ENCODE measurements at regions not wholly inside any gene's neighbourhood (a gene's known extent, or its start where the extent isn't known, plus 50 kb on each side); places are given as distances from the start of the nearest gene placed in this dataset.
"Not testable (repeated sequence)": the region's sequence is repeated elsewhere in the genome, so short reads cannot be mapped to it uniquely, and the experiment has no call there.

DNA sequence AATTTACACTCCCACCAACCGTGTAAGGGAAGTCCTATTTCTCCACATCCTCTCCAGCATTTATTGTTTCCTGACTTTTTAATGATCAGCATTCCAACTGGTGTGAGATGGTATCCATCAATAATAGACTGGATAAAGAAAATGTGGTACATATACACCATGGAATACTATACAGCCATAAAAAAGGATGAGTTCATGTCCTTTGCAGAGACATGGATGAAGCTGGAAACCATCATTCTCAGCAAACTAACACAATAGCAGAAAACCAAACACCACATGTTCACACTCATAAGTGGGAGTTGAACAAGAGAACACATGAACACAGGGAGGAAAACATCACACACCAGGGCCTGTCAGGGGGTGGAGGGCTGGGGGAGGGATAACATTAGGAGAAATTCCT is 1290.6 kb upstream of the EYS start:
- not testable (repeated sequence) for TF ChIP-seq NR2C2 (IDR thresholded peaks at IDR 0.05; ENCODE audit: borderline replicate concordance, control insufficient read depth, insufficient read length, low read depth); BCL11A (IDR thresholded peaks at IDR 0.05; ENCODE audit: low read depth, low read length); CBFB (IDR thresholded peaks at IDR 0.05; ENCODE audit: low read depth); FOXK2 (IDR thresholded peaks at IDR 0.05); SP1 (IDR thresholded peaks at IDR 0.05; ENCODE audit: low read depth, low read length); TBL1XR1 (IDR thresholded peaks at IDR 0.05; ENCODE audit: low read depth, low read length); EP300 (IDR thresholded peaks at IDR 0.05; ENCODE audit: borderline replicate concordance in 1 of 2, control insufficient read depth in 1 of 2, low read depth in 2 of 2, low read length in 2 of 2); TAF1 (IDR thresholded peaks at IDR 0.05; ENCODE audit: borderline replicate concordance, low read depth, low read length); ZNF274 (IDR thresholded peaks at IDR 0.05; ENCODE audit: insufficient read depth, insufficient read length); RFX5 (IDR thresholded peaks at IDR 0.05; ENCODE audit: low read depth, low read length); MYC (IDR thresholded peaks at IDR 0.05; ENCODE audit: insufficient read depth, insufficient read length, insufficient replicate concordance, low read length, severe bottlenecking); EZH2 (IDR thresholded peaks at IDR 0.05; ENCODE audit: borderline replicate concordance, control insufficient read depth, low read depth, low read length); RAD21 (IDR thresholded peaks at IDR 0.05; ENCODE audit: insufficient read depth, low read depth, low read length)
- TF ChIP-seq, protein P1, sequence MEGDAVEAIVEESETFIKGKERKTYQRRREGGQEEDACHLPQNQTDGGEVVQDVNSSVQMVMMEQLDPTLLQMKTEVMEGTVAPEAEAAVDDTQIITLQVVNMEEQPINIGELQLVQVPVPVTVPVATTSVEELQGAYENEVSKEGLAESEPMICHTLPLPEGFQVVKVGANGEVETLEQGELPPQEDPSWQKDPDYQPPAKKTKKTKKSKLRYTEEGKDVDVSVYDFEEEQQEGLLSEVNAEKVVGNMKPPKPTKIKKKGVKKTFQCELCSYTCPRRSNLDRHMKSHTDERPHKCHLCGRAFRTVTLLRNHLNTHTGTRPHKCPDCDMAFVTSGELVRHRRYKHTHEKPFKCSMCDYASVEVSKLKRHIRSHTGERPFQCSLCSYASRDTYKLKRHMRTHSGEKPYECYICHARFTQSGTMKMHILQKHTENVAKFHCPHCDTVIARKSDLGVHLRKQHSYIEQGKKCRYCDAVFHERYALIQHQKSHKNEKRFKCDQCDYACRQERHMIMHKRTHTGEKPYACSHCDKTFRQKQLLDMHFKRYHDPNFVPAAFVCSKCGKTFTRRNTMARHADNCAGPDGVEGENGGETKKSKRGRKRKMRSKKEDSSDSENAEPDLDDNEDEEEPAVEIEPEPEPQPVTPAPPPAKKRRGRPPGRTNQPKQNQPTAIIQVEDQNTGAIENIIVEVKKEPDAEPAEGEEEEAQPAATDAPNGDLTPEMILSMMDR (IDR thresholded peaks at IDR 0.05 in 2 of 3, conservative IDR thresholded peaks at IDR 0.05 in 1 of 3; ENCODE audit: control insufficient read depth in 2 of 3, extremely low read depth in 1 of 3, insufficient read depth in 1 of 3, low read depth in 3 of 3, low read length in 3 of 3): not testable (repeated sequence)
